GM12878 (cell line): ENCODE measurements at regions not wholly inside any gene's neighbourhood (a gene's known extent, or its start where the extent isn't known, plus 50 kb on each side); places are given as distances from the start of the nearest gene placed in this dataset.

Experiments used
- ATAC-seq: fragments of 200-7000 bp; cut with Tn5 transposase; 3 replicates; pipeline ENCODE4 v1.9.1; 2020; ENCODE audit warnings: mild to moderate bottlenecking, moderate library complexity
- BruUV-seq: library from RNA; stranded (reverse); fragments of 400-500 nt; replicated peaks from 2 replicates; lab custom pipeline; 2021; lab: Mats Ljungman, UMichigan
- CTCF ChIA-PET: fragments of 300-600 bp; sonication (Branson Sonifier 250); formaldehyde crosslinking; extraction: SDS; loops from one replicate; lab custom pipeline; 2021; ENCODE audit warnings: inconsistent platforms; lab: Yijun Ruan, JAX
- POLR2A ChIA-PET: fragments of 350-600 bp; formaldehyde crosslinking; extraction: SDS; loops from one replicate; lab custom pipeline; 2021; ENCODE audit warnings: inconsistent platforms; lab: Charles Lee
- RAD21 ChIA-PET: fragments of 300-600 bp; sonication (Branson Sonifier 250); formaldehyde crosslinking; loops from one replicate; lab custom pipeline; 2023; ENCODE audit warnings: antibody characterized with exemption; ENCODE audit not compliant: unreplicated experiment; lab: Charles Lee
- SMC1A ChIA-PET: fragments of 300-600 bp; sonication (Branson Sonifier 250); formaldehyde crosslinking; loops from one replicate; lab custom pipeline; 2023; ENCODE audit not compliant: unreplicated experiment, uncharacterized antibody; lab: Charles Lee
- DNase-seq: peaks from one replicate; pipeline ENCODE4 v3.0.0-alpha.2; 2011; ENCODE audit warnings: low read depth, low spot score
- FAIRE-seq: peaks from 3 replicates; lab custom pipeline; 2011; peaks lifted over from hg19 to GRCh38; lab: Jason Lieb, UNC
- H2AFZ ChIP-seq: 2 replicates; pipeline ENCODE4 v1.6.0; 2011; ENCODE audit warnings: low read depth, low read length, control low read depth; ENCODE audit not compliant: control insufficient read depth
- H3K27ac ChIP-seq: 2 replicates; pipeline ENCODE4 v1.5.1; 2011; ENCODE audit warnings: control low read depth; ENCODE audit not compliant: control insufficient read depth, insufficient read depth
- H3K27me3 ChIP-seq, 2 experiments: replicated peaks in 1 of 2; 2 replicates each; pipeline versions ENCODE4 v1.6.0 to v1.6.1; 2011; ENCODE audit warnings: low read length in 1 of 2; ENCODE audit not compliant: control insufficient read depth in 2 of 2, insufficient read depth in 2 of 2
- H3K36me3 ChIP-seq, 2 experiments: 2 replicates each; pipeline ENCODE4 v1.5.1; 2011; ENCODE audit warnings: low read length in 1 of 2; ENCODE audit not compliant: control insufficient read depth in 2 of 2, insufficient read depth in 2 of 2
- H3K4me1 ChIP-seq: 2 replicates; pipeline ENCODE4 v1.6.1; 2011; ENCODE audit warnings: mild to moderate bottlenecking, low read length, moderate library complexity, mixed read lengths; ENCODE audit not compliant: control insufficient read depth, insufficient read depth
- H3K4me2 ChIP-seq: 2 replicates; pipeline ENCODE4 v1.6.0; 2011; ENCODE audit warnings: control low read depth; ENCODE audit not compliant: control insufficient read depth, insufficient read depth
- H3K4me3 ChIP-seq: fragments of 200-600 bp; sonication (generic); 2 replicates; pipeline ENCODE4 v1.5.1; 2016
- H3K79me2 ChIP-seq: 2 replicates; pipeline ENCODE4 v1.6.0; 2011; ENCODE audit warnings: low read length; ENCODE audit not compliant: control insufficient read depth, insufficient read depth
- H3K9ac ChIP-seq: 2 replicates; pipeline ENCODE4 v1.8.0; 2011; ENCODE audit warnings: low read length, control low read depth, mixed read lengths; ENCODE audit not compliant: control insufficient read depth, insufficient read depth
- H3K9me3 ChIP-seq: replicated peaks from 3 replicates; pipeline ENCODE4 v1.5.1; 2011; ENCODE audit warnings: mild to moderate bottlenecking, low read length; ENCODE audit not compliant: control insufficient read depth, insufficient read depth
- H4K20me1 ChIP-seq: 2 replicates; pipeline ENCODE4 v1.6.0; 2011; ENCODE audit not compliant: control insufficient read depth, insufficient read depth
- BCL3 ChIP-seq: IDR thresholded peaks from 2 replicates; pipeline ENCODE4 v1.6.1; 2011; ENCODE audit warnings: borderline replicate concordance, low read depth, mild to moderate bottlenecking, moderate library complexity, low read length; ENCODE audit not compliant: insufficient read depth, poor library complexity, severe bottlenecking
- EGR1 ChIP-seq, 2 experiments: IDR thresholded peaks; 1 replicate in 1 of 2; 2 replicates in 1 of 2; pipeline ENCODE4 v1.6.1; 2011 to 2012; ENCODE audit warnings: low read depth in 2 of 2, low read length in 2 of 2, borderline replicate concordance in 1 of 2, mild to moderate bottlenecking in 1 of 2, moderate library complexity in 1 of 2
- IKZF2 ChIP-seq, 2 experiments: fragments of 450-650 bp; IDR thresholded peaks; 2 replicates each; pipeline ENCODE4 v1.6.1; 2017; ENCODE audit warnings: mild to moderate bottlenecking in 2 of 2, moderate library complexity in 2 of 2
- JUND ChIP-seq: IDR thresholded peaks from 2 replicates; pipeline ENCODE4 v1.6.1; 2012; ENCODE audit warnings: low read depth, mild to moderate bottlenecking, low read length, improper control_type of control experiment, moderate library complexity
- REST ChIP-seq: IDR thresholded peaks from 2 replicates; pipeline ENCODE4 v1.6.1; 2012; ENCODE audit warnings: mild to moderate bottlenecking, low read depth, low read length
- SRF ChIP-seq, 2 experiments: IDR thresholded peaks; 2 replicates each; pipeline ENCODE4 v1.6.1; 2011; ENCODE audit warnings: low read depth in 2 of 2, low read length in 2 of 2, mild to moderate bottlenecking in 1 of 2, moderate library complexity in 1 of 2
- YY1 ChIP-seq: IDR thresholded peaks from 2 replicates; pipeline ENCODE4 v1.6.1; 2011; ENCODE audit warnings: low read depth, mild to moderate bottlenecking, low read length
- ZNF592 ChIP-seq: fragments of 450-650 bp; IDR thresholded peaks from 2 replicates; pipeline ENCODE4 v1.6.1; 2017; ENCODE audit warnings: mild to moderate bottlenecking, moderate library complexity
- ZSCAN29 ChIP-seq: fragments of 450-650 bp; IDR thresholded peaks from 2 replicates; pipeline ENCODE4 v1.6.1; 2017; ENCODE audit warnings: mild to moderate bottlenecking, moderate library complexity
- WGBS: methylation state at CpG from one replicate; pipeline ENCODE4 v1.1.6; 2016; ENCODE audit warnings: low lambda C conversion rate; ENCODE audit not compliant: insufficient replicate concordance, insufficient coverage; ENCODE audit errors: missing lambda C conversion rate; 5-methylcytosine and 5-hydroxymethylcytosine counted together
- in situ Hi-C: fragments of 300-500 bp; cut with MboI; formaldehyde crosslinking; loops from 9 replicates; pipeline ENCODE4 v1.14.3; 2018; ENCODE audit warnings: mixed read lengths
- intact Hi-C: fragments of 100-400 bp; cut with micrococcal nuclease; formaldehyde crosslinking; loops from one replicate; pipeline ENCODE4 v1.14.2; 2022; ENCODE audit not compliant: unreplicated experiment

GRCh38 chr5:97427235-97427634 is 244.2 kb upstream of the RIOK2 start:
- H3K27me3 ChIP-seq, result no peaks in the 10 kb centered on the region
- ChIA-PET RAD21 (interaction anchor here (3.9 kb wide), 1 partner anchor 107 kb away, joined by 28 read pairs; no protein-coding TSS in a partner anchor), SMC1A (interaction anchor here (0.9 to 5.3 kb wide), 8 partner anchors 9 to 1344 kb away, joined by 3 to 33 read pairs (median 4); no protein-coding TSS in a partner anchor), CTCF (interaction anchor here (0.6 to 3.5 kb wide), 6 partner anchors 10 to 1376 kb away, joined by 3 to 25 read pairs (median 4); no protein-coding TSS in a partner anchor), POLR2A (no interaction called here)
- no peaks in the 10 kb centered on the region; the same call in 2 of the 3 replicates for H3K9me3 ChIP-seq
- in situ Hi-C loops, result no loop called here
- H3K9ac ChIP-seq, result no peak overlapping the region
- intact Hi-C loops, result loop anchor here (5.0 kb wide), 1 partner anchor 130 kb away; no protein-coding TSS in a partner anchor
- DNase-seq, result no peak
- 66% methylated on average over 2 of the region's 2 CpGs for WGBS
- no peaks in the 10 kb centered on the region for H3K36me3 ChIP-seq
- ATAC-seq, result no peak
- no TSS peak for BruUV-seq
- FAIRE-seq, result no peak
- TF ChIP-seq SRF (IDR thresholded peaks at IDR 0.05; ENCODE audit: low read depth in 2 of 2, low read length in 2 of 2), result no peak
- no peak for TF ChIP-seq ZSCAN29
- TF ChIP-seq BCL3, result no peak
- no peak for TF ChIP-seq JUND
- no peak for TF ChIP-seq REST
- TF ChIP-seq ZNF592, result no peak
- TF ChIP-seq IKZF2 (IDR thresholded peaks at IDR 0.05), result no peak
- no peak for TF ChIP-seq EGR1 (IDR thresholded peaks at IDR 0.05; ENCODE audit: borderline replicate concordance in 1 of 2, low read depth in 2 of 2, low read length in 2 of 2)
- no peak for TF ChIP-seq YY1
- no peak overlapping the region for H2AFZ ChIP-seq
- H3K4me3 ChIP-seq, result no peak overlapping the region
- no peaks in the 10 kb centered on the region for H3K79me2 ChIP-seq
- H3K27ac ChIP-seq, result no peak overlapping the region
- H3K4me1 ChIP-seq, result no peaks in the 10 kb centered on the region
- no peaks in the 10 kb centered on the region for H4K20me1 ChIP-seq
- no peak overlapping the region for H3K4me2 ChIP-seq
